K562 (cell line): ENCODE measurements at regions not wholly inside any gene's neighbourhood (a gene's known extent, or its start where the extent isn't known, plus 50 kb on each side); places are given as distances from the start of the nearest gene placed in this dataset.

ENCODE experiments used
- ATAC-seq: fragments of 200-7000 bp; cut with Tn5 transposase; 3 replicates; pipeline ENCODE4 v1.9.1; 2020; ENCODE audit warnings: moderate library complexity
- BruUV-seq: library from RNA; stranded (reverse); fragments of 400-500 nt; replicated peaks from 2 replicates; lab custom pipeline; 2021; lab: Mats Ljungman, UMichigan
- CTCF ChIA-PET: fragments of 300-600 bp; formaldehyde crosslinking; extraction: SDS; loops from one replicate; lab custom pipeline; 2021; ENCODE audit warnings: low intra/inter-chr PET ratio; lab: Yijun Ruan, JAX
- POLR2A ChIA-PET: fragments of 300-600, 350-650 bp; sonication (Branson Sonifier 250); formaldehyde crosslinking; extraction: SDS; loops from one replicate; lab custom pipeline; 2021; ENCODE audit warnings: antibody characterized with exemption, inconsistent platforms; lab: Yijun Ruan, JAX
- DNase-seq, 4 experiments: peaks; one replicate each; pipeline versions ENCODE4 v3.0.0 to v3.0.0-alpha.2; 2011 to 2018; ENCODE audit warnings: low spot score in 3 of 4, mixed read lengths in 3 of 4; ENCODE audit errors: extremely low read depth in 1 of 4
- FAIRE-seq: peaks from 2 replicates; lab custom pipeline; 2011; peaks lifted over from hg19 to GRCh38; lab: Jason Lieb, UNC
- H2AFZ ChIP-seq: 2 replicates; pipeline ENCODE4 v1.6.0; 2011; ENCODE audit warnings: low read depth, low read length, control low read depth, inconsistent platforms
- H3K27ac ChIP-seq: fragments of 200-600 bp; 3 replicates; pipeline ENCODE4 v1.8.0; 2011; ENCODE audit warnings: low read depth, mild to moderate bottlenecking, control low read depth, inconsistent platforms, low read length, moderate library complexity, mixed read lengths; ENCODE audit errors: extremely low read depth
- H3K27me3 ChIP-seq, 2 experiments: fragments of 300-600 bp in 1 of 2; 2 replicates in 1 of 2; 3 replicates in 1 of 2; pipeline versions ENCODE4 v1.6.0 to v1.8.0; 2011; ENCODE audit warnings: inconsistent platforms in 2 of 2, low read length in 2 of 2, mild to moderate bottlenecking in 1 of 2, mixed read lengths in 1 of 2, moderate library complexity in 1 of 2; ENCODE audit not compliant: control insufficient read depth in 2 of 2, insufficient read depth in 2 of 2
- H3K36me3 ChIP-seq: fragments of 300-600 bp; 3 replicates; pipeline ENCODE4 v1.8.0; 2011; ENCODE audit warnings: mild to moderate bottlenecking, low read length, inconsistent platforms; ENCODE audit not compliant: control insufficient read depth, insufficient read depth
- H3K4me1 ChIP-seq, 2 experiments: fragments of 200-600 bp in 1 of 2; replicated peaks in 1 of 2; 2 replicates in 1 of 2; 3 replicates in 1 of 2; pipeline versions ENCODE4 v1.5.1 to v1.8.0; 2011; ENCODE audit warnings: inconsistent platforms in 2 of 2, low read length in 2 of 2, mild to moderate bottlenecking in 1 of 2, mixed read lengths in 1 of 2, moderate library complexity in 1 of 2; ENCODE audit not compliant: control insufficient read depth in 2 of 2, insufficient read depth in 2 of 2
- H3K4me2 ChIP-seq: 2 replicates; pipeline ENCODE4 v1.6.1; 2011; ENCODE audit warnings: low read length, control low read depth, inconsistent platforms, mixed read lengths; ENCODE audit not compliant: insufficient read depth
- H3K4me3 ChIP-seq: fragments of 200-600 bp; sonication (generic), shearing (Covaris generic); 2 replicates; pipeline ENCODE4 v1.5.1; 2016; ENCODE audit warnings: control low read depth, inconsistent platforms
- H3K79me2 ChIP-seq: fragments of 200-600 bp; 3 replicates; pipeline ENCODE4 v1.8.0; 2011; ENCODE audit warnings: low read length, inconsistent platforms; ENCODE audit not compliant: control insufficient read depth, insufficient read depth
- H3K9ac ChIP-seq, 2 experiments: 2 replicates each; pipeline versions ENCODE4 v1.6.0 to v1.6.1; 2011; ENCODE audit warnings: low read depth in 2 of 2, low read length in 2 of 2, control low read depth in 1 of 2, inconsistent platforms in 1 of 2, mild to moderate bottlenecking in 1 of 2, mixed read lengths in 1 of 2; ENCODE audit not compliant: insufficient read depth in 1 of 2
- H3K9me1 ChIP-seq: one replicate; pipeline ENCODE4 v1.6.0; 2011; ENCODE audit warnings: inconsistent platforms, mild to moderate bottlenecking, low read length, moderate library complexity; ENCODE audit not compliant: control insufficient read depth, insufficient read depth
- H3K9me3 ChIP-seq: replicated peaks from 2 replicates; pipeline ENCODE4 v1.5.1; 2011; ENCODE audit warnings: low read depth, low read length, inconsistent platforms; ENCODE audit not compliant: control insufficient read depth, insufficient read depth
- H4K20me1 ChIP-seq: replicated peaks from 2 replicates; pipeline ENCODE4 v1.6.1; 2011; ENCODE audit warnings: low read length, inconsistent platforms, mixed read lengths; ENCODE audit not compliant: control insufficient read depth, insufficient read depth
- ARID2 ChIP-seq: fragments of 450-650 bp; IDR thresholded peaks from 2 replicates; pipeline ENCODE4 v1.6.1; 2017; ENCODE audit warnings: antibody characterized with exemption, mild to moderate bottlenecking
- ATF7 ChIP-seq: fragments of 450-650 bp; IDR thresholded peaks from 2 replicates; pipeline ENCODE4 v1.7.1; 2014; ENCODE audit warnings: mild to moderate bottlenecking, moderate library complexity
- CBX5 ChIP-seq: IDR thresholded peaks from 2 replicates; pipeline ENCODE4 v1.6.1; 2014; ENCODE audit warnings: low read depth, borderline replicate concordance
- DMBX1 ChIP-seq: fragments of 250-450 bp; sonication (Bioruptor Pico); IDR thresholded peaks from 2 replicates; pipeline ENCODE4 v1.8.0; 2022; ENCODE audit warnings: inconsistent platforms, mild to moderate bottlenecking, moderate library complexity, borderline replicate concordance
- ELK3 ChIP-seq: fragments of 450-650 bp; formaldehyde crosslinking; IDR thresholded peaks from 2 replicates; pipeline ENCODE4 v1.4.0; 2020; ENCODE audit warnings: mild to moderate bottlenecking
- EZH2 ChIP-seq: IDR thresholded peaks from 2 replicates; pipeline ENCODE4 v1.6.1; 2012; ENCODE audit warnings: low read depth, mild to moderate bottlenecking, inconsistent platforms, low read length, borderline replicate concordance
- NFIX ChIP-seq: fragments of 250-450 bp; sonication (Bioruptor Pico); IDR thresholded peaks from 2 replicates; pipeline ENCODE4 v1.4.0; 2020; ENCODE audit warnings: low read depth, mild to moderate bottlenecking, moderate library complexity
- PRMT5 ChIP-seq: sonication (generic); formaldehyde crosslinking; IDR thresholded peaks from 2 replicates; pipeline ENCODE4 v1.5.0; 2020; ENCODE audit warnings: missing genetic modification reagents
- RBM15 ChIP-seq: fragments of 200-400 bp; formaldehyde crosslinking; IDR thresholded peaks from 2 replicates; pipeline ENCODE4 v1.6.1; 2018; ENCODE audit warnings: mild to moderate bottlenecking, low read length, moderate library complexity; ENCODE audit not compliant: insufficient read depth
- SMARCC2 ChIP-seq: fragments of 450-650 bp; IDR thresholded peaks from 2 replicates; pipeline ENCODE4 v1.6.1; 2017; ENCODE audit warnings: antibody characterized with exemption, moderate library complexity, mild to moderate bottlenecking, low read depth
- SRF ChIP-seq, 2 experiments: fragments of 250-450, 450-650 bp in 1 of 2; sonication (Bioruptor Pico) in 1 of 2; sonication (generic) in 1 of 2; formaldehyde crosslinking; IDR thresholded peaks; 2 replicates each; pipeline versions ENCODE4 v1.5.0 to v1.5.1; 2020 to 2022; ENCODE audit warnings: mild to moderate bottlenecking in 1 of 2, missing genetic modification reagents in 1 of 2
- ZFP91 ChIP-seq: sonication (generic); formaldehyde crosslinking; IDR thresholded peaks from 2 replicates; pipeline ENCODE4 v1.8.0; 2022; ENCODE audit warnings: mild to moderate bottlenecking, missing genetic modification reagents
- ZNF184 ChIP-seq: sonication (generic); formaldehyde crosslinking; IDR thresholded peaks from 2 replicates; pipeline ENCODE4 v1.5.0; 2020; ENCODE audit warnings: missing genetic modification reagents
- ZNF197 ChIP-seq: fragments of 200-800 bp; sonication (Bioruptor generic); IDR thresholded peaks from 2 replicates; pipeline ENCODE4 v1.6.1; 2016; ENCODE audit warnings: low read depth, missing genetic modification characterization, missing compliant biosample characterization
- ZNF41 ChIP-seq: fragments of 250-450 bp; sonication (Bioruptor Pico); conservative IDR thresholded peaks from 2 replicates; pipeline ENCODE4 v1.4.0; 2020; ENCODE audit warnings: mild to moderate bottlenecking
- ZNF551 ChIP-seq: fragments of 250-450 bp; sonication (Bioruptor Pico); IDR thresholded peaks from 2 replicates; pipeline ENCODE4 v1.5.0; 2021; ENCODE audit warnings: mild to moderate bottlenecking, moderate library complexity
- ZNF589 ChIP-seq: fragments of 200-800 bp; sonication (Bioruptor generic); IDR thresholded peaks from 2 replicates; pipeline ENCODE4 v1.6.1; 2016; ENCODE audit warnings: low read depth, missing genetic modification characterization, missing compliant biosample characterization
- ZNF764 ChIP-seq: fragments of 250-450 bp; sonication (Bioruptor Pico); IDR thresholded peaks from 2 replicates; pipeline ENCODE4 v1.4.0; 2020; ENCODE audit warnings: low read depth, mild to moderate bottlenecking, moderate library complexity
- WGBS: fragments of 100-300 bp; shearing (Covaris generic); methylation state at CpG from one replicate; pipeline ENCODE4 v1.1.6; 2016; ENCODE audit warnings: low coverage, mixed read lengths; ENCODE audit not compliant: insufficient coverage; ENCODE audit errors: missing lambda C conversion rate; 5-methylcytosine and 5-hydroxymethylcytosine counted together
- in situ Hi-C: fragments of 300-500 bp; cut with MboI; formaldehyde crosslinking; loops from 4 replicates; pipeline ENCODE4 v1.15.0; 2018; ENCODE audit warnings: inconsistent platforms, mixed read lengths
- intact Hi-C: fragments of 100-400 bp; cut with micrococcal nuclease; formaldehyde crosslinking; loops from 2 replicates; pipeline ENCODE4 v1.14.2; 2022
- TF ChIP-seq, protein P1 (sequence below): sonication (generic); formaldehyde crosslinking; IDR thresholded peaks from 2 replicates; pipeline ENCODE4 v1.8.0; 2023; ENCODE audit warnings: mild to moderate bottlenecking, missing genetic modification reagents

- H3K9ac ChIP-seq: no peak overlapping the region
- in situ Hi-C loops (no loop called here), intact Hi-C loops (no loop called here)
- no peak overlapping the region for H2AFZ ChIP-seq
- CTCF ChIA-PET: no interaction called here
- no peak for ATAC-seq
- H3K9me3 ChIP-seq: no peaks in the 10 kb centered on the region
- no peak overlapping the region for H3K27ac ChIP-seq
- no peak for DNase-seq
- H3K4me3 ChIP-seq: no peak overlapping the region
- H4K20me1 ChIP-seq: no peaks in the 10 kb centered on the region
- H3K4me2 ChIP-seq: no peak overlapping the region
- BruUV-seq: no TSS peak
- WGBS: 0% methylated on average over 1 of the region's 1 CpG
- H3K9me1 ChIP-seq: no peaks in the 10 kb centered on the region
- H3K36me3 ChIP-seq: no peaks in the 10 kb centered on the region
- H3K79me2 ChIP-seq: no peaks in the 10 kb centered on the region
- FAIRE-seq: no peak
- H3K27me3 ChIP-seq: no peaks in the 10 kb centered on the region
- POLR2A ChIA-PET: no interaction called here
- no peaks in the 10 kb centered on the region for H3K4me1 ChIP-seq
- no peak for TF ChIP-seq ZNF764
- TF ChIP-seq ATF7: no peak
- TF ChIP-seq, protein P1, sequence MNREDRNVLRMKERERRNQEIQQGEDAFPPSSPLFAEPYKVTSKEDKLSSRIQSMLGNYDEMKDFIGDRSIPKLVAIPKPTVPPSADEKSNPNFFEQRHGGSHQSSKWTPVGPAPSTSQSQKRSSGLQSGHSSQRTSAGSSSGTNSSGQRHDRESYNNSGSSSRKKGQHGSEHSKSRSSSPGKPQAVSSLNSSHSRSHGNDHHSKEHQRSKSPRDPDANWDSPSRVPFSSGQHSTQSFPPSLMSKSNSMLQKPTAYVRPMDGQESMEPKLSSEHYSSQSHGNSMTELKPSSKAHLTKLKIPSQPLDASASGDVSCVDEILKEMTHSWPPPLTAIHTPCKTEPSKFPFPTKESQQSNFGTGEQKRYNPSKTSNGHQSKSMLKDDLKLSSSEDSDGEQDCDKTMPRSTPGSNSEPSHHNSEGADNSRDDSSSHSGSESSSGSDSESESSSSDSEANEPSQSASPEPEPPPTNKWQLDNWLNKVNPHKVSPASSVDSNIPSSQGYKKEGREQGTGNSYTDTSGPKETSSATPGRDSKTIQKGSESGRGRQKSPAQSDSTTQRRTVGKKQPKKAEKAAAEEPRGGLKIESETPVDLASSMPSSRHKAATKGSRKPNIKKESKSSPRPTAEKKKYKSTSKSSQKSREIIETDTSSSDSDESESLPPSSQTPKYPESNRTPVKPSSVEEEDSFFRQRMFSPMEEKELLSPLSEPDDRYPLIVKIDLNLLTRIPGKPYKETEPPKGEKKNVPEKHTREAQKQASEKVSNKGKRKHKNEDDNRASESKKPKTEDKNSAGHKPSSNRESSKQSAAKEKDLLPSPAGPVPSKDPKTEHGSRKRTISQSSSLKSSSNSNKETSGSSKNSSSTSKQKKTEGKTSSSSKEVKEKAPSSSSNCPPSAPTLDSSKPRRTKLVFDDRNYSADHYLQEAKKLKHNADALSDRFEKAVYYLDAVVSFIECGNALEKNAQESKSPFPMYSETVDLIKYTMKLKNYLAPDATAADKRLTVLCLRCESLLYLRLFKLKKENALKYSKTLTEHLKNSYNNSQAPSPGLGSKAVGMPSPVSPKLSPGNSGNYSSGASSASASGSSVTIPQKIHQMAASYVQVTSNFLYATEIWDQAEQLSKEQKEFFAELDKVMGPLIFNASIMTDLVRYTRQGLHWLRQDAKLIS: no peak
- no peak for TF ChIP-seq EZH2
- TF ChIP-seq ZNF41: no peak
- no peak for TF ChIP-seq DMBX1 (CRISPR knock-in tag)
- TF ChIP-seq CBX5: no peak
- TF ChIP-seq PRMT5 (CRISPR knock-in tag): no peak
- TF ChIP-seq RBM15: no peak
- TF ChIP-seq ZNF589: no peak
- TF ChIP-seq ZNF197 (CRISPR knock-in tag): no peak
- TF ChIP-seq ZNF184 (CRISPR knock-in tag): no peak
- TF ChIP-seq NFIX (CRISPR knock-in tag): no peak
- no peak for TF ChIP-seq SMARCC2
- TF ChIP-seq ZNF551 (CRISPR knock-in tag): no peak
- no peak for TF ChIP-seq ZFP91
- no peak for TF ChIP-seq ELK3 (CRISPR knock-in tag)
- no peak for TF ChIP-seq ARID2
- no peak for TF ChIP-seq SRF (CRISPR knock-in tag; IDR thresholded peaks at IDR 0.05)
These were observed 132.8 kb upstream of the DYNLRB2 start for GRCh38 chr16:80408014-80408413.
